ENCODE measurements at regions not wholly inside any gene's neighbourhood (a gene's known extent, or its start where the extent isn't known, plus 50 kb on each side); places are given as distances from the start of the nearest gene placed in this dataset.
A peak's percentile ranks its signal among the peaks of the same experiment; 100 is the strongest.

DNA sequence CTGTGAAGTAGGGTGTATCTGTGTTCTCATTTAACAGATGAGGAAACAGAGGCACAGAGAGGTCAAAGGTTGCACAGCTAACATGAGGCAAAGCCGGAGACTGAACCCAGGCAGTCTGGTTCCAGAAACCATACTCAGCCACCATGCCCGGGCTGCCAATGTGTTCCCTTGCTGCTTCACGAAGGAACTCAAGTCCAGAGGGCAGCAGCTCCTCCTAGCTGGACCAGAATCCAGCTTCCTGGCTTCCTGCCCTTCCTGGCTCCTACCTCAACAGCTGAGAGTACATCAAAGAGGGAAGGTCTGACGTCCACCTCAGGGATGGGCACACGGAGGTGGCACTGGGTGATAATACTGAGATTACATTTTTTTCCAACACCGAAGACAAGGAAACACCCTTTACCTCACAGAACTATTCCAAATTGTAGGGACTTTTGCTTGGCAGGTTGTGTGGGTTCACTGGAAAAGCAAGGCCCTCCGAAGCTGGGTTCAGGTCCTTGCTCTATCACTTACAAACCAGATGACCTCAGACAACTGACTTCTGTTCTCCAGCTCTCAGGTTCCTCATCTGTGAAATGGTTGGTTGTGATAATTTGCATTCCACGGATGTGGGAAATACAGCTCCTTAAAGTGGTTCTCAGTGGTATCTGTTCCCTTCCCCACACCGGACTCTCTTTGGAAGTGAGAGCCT lies 154.1 kb upstream of the ZMIZ1 start:
- no peak for DNase-seq

DNA sequence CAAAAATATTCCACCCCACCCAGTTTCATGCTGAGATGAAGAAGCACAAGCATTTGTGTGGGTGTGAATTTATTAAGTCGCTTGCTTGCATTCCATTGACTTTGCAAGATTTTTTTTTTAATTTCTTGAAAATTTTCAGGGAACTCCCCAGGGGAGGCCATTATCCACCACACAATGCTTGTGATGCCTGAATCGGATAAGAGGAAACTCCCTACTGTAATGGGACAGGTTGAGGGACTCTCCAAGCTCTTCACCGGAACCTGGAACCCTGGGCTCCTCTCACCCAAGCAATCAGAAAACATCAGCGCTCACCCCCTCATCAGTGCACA lies 153.6 kb upstream of the ZMIZ1 start:
- no peak for DNase-seq

DNA sequence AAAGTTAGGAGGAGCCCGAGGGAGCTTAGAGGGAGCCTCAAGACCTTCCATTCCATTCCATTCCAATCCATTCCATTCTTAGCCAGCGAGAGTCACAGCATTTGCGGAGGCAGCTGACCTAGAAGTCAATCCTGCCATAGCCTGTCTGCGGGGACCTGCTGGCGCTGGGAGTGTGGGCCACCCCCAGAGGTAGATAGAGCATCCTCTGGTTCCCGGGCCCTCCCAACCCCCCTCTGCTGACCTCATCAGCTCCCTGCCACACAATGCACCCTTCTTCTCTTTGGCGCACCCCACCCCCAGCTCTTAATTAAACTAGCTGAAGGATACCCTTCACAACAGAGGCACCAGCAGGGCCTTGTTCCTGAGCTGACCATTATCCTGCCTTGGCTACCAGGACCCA lies 152.5 kb upstream of the ZMIZ1 start:
- DNase-seq: no peak

DNA sequence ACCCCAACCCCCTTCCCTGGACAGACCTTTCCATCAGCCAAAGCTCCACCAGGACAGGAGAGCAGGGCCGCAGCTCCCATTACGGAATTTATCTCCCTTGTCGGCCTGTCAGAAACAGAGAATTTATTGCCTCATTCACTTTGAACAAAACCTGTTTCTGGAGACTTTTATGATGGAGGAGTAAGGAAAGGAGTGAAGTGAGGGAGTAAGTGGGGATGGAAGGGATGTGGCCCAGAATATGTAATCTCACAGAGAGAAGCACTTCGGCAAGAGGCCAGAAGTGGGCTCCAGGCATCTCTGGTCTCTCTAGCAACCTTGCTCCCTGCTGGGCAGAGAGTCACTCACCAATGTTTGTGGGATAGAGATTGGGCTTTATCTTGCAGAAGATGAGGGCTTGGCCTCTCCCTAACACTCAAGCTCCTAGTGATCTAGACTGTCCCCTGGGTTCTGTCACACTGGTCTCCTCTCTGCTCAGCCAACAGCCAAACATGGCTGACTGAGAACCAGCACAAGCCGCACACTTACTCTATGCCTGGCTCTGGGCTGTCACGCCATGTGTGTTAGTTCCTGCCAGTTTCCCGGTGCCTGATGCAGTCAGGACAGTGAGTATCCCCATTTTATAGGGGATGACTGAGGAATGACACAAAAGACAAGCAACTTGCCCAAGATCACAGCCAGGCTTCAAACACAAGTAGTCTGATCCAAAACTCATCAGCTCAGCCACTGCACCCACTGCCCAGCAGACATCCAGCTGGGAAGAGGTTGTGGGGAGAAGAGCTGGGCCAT lies 149.4 kb upstream of the ZMIZ1 start:
- no peak for DNase-seq

DNA sequence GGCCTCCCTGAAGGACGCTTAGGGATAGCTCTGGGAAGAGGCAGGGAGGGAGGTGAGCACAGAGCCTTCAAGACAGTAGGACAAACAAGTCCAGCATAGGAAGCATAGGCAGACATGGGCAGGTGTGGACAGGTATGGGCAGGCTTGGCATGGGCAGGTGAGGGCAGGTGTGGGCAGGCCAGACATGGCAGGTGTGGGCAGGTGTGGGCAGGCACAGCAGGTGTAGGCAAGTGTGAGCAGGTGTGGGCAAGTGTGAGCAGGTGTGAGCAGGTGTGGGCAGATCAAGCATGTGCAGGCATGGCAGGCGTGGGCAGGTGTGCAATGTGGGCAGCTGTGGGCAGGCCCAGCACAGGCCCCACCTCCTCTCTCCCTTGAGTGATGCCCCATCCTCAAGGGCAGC lies 148.8 kb upstream of the ZMIZ1 start:
- no peak for DNase-seq

DNA sequence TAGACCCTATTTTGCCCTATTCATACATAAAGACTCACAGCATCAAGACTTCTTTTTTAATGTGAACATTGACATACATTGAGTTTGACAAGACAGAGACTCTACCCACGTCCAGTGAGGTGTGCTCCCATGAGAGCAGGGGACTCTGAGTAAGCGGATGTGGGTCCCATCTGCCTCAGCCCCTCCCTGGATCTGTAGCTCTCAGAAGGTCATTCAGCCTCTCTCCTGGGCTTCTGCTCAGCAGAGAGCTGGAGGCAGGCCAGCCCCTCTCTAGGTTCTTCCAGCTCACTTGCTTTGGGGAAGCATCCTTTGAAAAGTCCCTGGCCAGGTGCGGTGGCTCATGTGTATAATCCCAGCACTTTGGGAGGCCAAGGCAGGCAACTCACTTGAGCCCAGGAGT lies 146.9 kb upstream of the ZMIZ1 start:
- no peak for DNase-seq

DNA sequence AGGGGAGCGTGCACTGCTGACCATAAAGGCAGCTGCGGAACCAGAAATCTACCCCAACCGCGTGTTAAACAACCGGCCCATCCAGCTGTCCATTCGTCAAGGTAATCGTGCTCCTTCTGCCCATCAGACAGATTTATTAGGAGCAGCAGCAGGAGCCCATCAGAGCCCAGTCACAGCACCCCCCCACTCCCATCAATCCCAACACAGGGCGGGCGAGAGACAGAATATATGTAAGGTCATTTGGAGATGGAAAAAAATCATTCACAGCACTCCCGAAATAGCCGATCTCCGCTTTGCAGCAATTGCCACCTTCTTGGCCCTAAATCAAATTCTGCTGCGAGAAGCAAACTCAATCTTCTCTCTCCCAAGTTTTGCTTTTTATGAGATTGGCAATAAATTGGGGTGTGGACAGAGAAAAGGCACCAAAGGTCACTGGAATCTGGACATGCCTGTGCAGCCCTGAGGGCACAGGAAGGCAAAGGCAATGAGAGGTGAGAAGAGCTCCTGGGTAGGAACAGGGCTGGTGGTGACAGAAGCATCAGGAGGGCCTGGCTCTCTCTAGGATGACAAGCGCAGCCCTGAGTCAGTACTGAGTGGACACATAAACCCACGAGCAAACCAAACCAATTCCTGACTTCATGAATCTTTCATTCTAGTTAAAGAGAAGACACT lies 145.0 kb upstream of the ZMIZ1 start:
- no peak for DNase-seq

DNA sequence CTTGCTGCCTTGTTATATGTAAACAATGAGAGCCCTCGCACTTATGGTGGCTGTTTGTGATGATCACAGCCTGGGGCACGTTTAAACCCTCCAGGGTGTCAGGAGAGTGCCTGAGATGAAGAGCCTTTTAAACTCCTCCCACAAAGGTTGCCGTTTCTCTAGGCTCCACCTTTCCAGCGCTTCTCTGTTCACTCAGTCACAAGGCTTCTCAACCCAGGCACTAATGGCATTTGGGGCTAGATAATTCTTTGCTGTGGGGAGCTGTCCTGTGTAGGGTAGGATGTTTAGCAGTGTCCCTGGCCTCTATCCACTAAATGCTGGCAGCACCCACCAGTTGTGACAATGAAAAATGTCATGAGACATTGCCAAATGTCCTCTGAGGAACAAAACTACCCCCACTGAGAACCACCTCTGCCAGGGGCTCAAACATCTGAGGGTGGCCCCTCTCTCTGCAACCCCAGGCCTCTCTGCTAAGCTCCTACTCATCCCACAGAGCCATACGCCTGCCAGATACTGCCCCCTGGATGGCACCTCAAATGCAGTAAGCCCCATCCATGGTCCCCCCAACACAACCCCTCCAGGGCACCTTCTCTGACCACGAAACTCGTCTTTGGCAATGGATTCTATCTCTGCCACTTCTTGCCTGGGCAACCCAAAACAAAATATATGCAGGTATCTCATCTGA lies 144.3 kb upstream of the ZMIZ1 start:
- no peak for DNase-seq

DNA sequence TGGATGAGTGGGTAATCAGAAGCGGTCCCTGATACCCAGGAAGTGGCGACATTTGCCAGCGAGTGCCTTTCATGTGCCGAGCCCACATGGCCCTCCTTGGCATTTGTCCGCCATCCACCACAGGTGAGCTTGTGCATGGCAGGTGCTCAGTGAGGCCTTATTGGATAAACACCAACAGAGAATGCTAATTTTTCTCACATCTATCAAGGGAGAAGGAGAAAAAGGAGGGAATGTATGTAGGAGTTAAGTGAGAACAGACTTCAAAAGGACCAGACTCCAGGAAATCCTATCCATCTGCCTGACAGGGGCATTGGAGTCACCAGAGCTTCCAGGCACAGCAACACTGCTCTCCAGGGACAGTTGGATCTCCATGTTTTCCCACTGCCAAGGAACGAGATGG lies 143.5 kb upstream of the ZMIZ1 start:
- no peak for DNase-seq

DNA sequence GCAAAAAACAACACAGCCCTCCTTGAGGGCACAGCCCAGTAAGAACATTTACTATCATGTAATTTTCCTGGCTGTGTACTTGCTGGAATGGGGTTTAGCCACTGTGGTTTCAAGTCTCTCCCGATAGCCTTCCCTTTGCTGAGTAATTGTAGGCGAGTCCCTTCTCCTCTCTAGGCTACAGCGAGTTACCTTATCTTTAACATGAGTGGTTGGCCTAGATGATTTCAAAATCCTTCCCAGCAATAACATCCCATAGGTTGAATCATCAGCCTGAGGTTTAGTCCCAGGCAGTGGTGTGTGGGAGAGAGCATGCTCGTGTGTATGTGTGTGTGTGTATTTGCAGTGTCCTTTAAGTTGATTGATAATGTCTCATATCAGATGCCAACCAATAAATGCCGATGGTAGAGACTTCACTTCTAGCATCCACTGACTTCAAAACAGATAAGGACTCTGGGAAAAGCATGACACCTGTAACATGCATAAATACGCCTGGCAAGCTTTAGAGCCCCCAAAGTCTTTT lies 142.9 kb upstream of the ZMIZ1 start:
- DNase-seq: no peak

DNA sequence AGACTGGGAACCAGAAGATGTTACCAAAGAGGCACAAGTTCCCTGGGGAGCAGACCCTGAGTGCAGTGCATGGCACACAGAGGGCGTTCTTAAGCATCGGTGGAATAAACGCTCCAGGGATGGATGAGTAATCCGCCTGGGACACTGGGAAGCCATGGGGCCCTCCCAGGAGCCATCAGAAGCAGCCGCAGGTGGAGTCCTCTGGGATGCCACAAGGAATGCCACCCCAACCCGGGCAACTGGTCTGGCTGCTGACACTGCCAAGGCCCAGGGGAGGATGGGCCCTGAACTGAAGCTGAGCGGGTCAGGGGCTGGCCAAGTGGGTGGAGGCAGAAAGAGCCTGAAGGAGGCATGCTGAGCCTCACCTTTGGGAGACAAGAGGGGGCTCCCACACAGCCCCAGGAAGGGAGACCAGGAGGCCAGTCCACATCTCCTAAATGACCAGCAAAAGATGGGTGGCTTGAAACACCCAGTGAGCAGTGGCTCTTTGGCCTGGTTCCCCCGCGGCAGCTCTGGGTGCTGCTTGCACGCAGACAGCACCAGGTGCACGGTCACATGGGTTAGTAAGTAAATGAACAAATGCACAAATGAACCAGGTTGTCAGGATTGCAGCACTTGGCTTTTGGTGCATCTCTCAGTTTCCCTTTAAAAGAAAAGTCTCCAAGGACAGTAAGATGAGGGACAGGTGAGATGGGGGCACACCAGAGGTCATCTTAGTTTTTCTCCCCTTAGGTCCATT lies 141.3 kb upstream of the ZMIZ1 start:
- DNase-seq: no peak

DNA sequence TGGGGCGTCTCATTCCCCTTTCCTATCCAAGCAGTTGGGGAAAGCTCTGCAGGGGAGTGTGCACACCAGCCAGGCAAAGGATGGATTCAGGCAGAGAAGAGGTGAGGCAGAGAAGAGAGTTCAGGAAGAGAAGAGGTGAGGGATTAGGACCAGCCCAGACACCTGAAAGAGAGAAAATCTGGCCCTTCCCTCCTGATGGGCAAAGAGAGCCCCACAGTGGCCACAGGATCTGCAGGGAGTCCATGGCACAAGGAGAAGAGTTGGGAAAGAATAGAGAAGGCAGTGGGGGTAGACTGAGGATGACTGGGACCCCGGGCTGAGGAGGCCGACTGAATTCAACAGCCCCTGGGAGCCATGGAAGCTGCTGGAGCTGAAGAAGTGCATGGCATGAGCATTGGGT lies 140.4 kb upstream of the ZMIZ1 start:
- DNase-seq: no peak

DNA sequence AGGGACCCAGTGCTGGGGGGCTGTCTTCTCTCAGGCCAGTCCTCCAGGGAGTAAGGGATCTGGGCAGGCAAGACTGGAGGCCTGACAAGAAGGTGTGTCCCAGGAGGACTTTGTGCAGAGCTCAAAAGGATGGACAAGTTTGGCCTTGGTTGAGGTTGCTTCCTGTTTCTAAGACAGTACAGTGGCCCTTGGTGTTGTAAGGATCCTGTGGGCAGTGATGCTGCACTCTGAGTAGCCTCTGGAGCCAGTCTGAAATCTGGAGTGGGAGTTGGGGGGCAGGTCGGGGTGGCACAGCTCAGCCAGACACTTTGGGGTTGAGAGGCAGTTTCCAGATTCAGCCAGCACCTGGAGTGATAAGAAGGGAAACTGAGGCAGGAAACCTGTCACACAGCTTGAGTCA lies 139.2 kb upstream of the ZMIZ1 start:
- DNase-seq: no peak

DNA sequence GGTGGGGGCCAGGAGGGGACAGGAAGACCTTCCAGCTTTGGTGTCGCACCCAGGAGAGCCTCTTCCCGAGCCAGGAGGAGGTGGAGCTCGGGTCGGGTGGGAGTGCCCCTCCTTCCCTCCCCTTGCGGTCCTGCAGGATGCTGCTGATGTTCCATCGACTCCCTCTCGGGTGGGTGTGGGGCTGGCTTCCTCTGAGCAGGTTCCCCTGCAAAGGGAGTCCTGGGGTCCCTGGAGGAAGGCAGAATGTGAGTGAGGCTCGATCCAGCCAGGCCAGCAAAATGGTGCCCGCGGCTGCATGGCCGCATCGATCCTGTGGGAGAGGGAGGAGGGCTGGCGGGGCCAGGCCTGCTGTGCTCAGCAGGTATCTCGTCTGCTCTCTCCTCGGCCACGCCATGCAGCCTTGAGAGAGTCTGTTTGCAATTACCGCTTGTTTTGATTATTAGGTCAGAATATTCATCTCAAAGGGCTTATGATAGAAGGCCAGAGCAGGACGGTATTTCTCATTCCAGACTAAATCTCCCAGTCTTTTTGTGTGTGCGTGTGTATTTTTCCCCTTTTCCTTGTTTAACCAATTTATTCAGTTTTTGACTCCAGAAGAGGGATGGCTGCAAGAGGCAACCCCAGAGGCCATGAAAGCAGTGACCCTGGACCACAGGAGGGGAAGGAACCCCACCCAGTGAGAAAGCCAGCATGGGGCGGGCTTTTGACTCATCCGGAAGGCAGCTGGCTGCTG lies 137.3 kb upstream of the ZMIZ1 start:
- DNase-seq: peak; percentile 64

DNA sequence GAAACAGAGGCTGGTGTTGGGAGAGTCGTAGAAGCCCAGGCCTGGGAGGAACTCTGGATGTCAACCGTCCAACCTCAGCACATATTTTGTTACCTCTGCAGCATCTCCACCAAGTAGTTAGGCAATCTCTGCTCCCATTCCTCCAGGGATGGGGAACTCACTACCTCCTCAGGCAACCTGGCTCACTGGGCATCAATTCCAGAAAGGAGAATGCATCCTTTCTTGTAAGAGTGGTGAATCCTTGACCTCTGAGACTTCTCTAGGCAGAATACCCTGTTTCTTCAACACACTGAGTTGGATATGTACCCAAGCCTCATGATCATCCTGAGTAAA lies 136.7 kb upstream of the ZMIZ1 start:
- DNase-seq: no peak

DNA sequence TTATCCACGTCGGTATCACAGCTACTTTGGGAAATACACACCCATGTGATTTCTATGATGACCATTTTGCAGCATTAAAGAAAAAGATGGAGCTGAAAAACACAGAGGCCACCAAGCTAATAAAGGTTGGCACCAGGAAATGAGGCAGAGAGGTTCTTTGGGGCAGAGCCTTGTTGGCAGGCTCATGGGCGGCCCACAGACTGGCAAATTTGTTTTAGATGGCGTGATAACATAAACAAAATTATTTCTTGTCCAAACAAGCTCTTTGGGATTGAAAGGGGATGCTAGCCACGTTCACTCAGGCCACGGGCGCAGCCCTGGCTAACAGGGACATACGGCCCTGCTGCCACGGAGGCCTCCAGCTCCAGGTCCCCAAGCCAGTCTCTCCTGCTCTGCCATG lies 135.9 kb upstream of the ZMIZ1 start:
- no peak for DNase-seq

DNA sequence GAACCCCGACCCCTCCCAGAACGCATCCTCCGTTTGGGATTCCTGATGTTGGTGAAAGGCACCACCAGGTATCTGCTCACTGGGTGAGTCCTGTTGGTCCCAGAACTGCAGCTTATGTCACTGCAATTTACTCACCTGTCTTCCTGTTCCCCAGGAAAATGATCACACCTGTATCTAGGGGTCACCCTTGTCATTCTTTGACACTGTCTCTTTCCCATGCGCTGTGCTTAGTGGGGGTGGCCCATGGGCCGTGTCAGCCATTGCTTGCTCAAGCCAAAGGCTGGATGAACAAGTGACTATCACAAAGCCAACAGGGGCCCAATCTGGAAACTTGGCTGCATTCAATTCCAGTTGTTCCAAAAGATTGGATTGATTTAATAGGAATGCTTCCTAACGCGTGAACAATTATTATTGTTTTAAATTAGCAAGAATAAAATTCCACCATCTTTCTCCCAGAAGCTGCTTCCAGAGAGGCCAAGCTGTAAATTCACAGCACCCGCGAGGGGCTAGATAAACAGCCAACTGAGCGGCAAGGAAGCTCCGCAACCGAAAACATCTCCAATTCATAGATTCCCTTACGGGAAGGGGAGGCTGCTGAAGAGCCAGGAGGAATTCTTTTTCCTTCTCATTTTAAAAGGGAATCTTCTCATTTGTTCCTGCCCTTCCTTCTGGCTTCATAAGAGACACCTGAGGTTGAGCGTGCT lies 134.8 kb upstream of the ZMIZ1 start:
- no peak for DNase-seq

DNA sequence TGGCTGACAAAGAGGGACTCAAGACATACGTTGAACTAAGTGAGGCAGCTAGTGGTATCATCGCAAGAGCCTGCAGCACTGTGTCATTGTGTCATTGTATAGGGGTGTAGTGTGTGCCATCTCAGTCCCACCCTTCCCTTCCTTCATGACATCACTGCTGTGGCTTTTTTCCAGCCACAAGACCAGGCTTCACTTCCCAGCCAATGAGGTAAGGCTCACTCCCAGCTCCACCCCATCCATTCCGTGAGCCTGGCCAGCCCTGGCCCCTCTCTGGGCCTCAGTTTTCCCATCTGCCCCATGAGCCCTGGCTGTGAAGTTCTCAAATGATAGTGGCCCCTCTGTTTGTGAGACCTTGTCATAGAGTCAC lies 134.3 kb upstream of the ZMIZ1 start:
- DNase-seq: peak; percentile 64

DNA sequence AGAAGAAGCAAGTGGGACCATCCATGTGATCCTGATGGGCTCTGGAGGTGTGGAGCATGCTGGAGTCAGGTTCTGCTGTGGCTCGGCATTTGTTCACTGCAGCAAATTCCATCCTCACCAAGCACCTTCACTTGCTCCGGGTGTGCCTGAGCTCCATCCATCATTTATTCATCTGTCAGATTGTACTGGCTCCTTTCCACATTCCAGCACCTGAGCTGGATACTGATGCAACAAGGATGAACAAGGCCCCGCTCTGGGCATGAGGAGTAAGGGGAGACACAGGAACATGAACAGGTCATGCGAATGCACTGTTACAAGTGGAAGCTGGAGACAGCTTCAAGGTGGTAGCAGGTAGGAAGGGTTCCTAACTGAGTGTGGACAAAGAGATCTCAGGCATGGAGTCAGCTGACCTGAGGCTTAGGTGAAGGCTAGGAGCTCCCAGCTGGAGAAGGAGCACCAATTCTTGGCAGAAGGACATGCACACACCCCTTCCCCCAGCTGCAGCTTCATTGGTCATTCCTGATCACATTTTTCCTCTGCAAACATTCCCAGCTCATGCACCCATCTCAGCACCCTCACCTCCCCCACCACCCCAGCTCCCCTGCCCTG lies 133.7 kb upstream of the ZMIZ1 start:
- no peak for DNase-seq

DNA sequence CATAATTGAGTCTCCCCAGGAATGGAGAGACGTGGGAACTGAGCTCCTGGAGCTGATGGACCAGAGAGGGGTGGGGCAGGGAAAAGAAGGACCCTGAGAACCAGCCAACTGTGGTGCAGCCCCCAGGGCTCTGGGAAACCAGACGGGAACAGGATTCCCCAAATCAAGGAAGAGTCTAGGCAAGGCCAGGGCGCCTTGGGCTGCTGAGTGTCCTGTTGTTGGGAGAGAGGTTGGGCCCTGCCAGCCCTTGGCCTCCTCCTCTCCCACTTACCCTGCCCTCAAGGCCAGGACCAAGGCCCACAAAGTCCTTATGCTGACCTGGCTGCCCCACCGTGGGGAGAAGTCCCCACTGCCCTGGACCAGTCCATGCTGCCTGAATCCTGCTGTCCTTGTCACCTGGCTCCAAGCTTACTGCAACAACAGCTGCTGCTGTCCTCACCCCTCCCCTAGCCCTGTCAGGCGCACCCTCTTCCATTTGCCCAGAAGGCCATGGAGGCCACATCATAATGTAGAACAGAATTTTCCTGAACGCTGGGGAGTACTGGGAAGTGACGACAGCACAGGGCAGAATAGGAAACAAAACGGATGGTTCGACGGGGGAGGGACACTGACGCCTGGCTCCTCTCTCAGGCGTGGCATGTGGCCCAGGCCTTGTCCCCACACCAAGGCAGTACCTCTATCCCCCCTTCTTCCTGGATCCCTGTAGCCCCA lies 132.9 kb upstream of the ZMIZ1 start:
- DNase-seq: no peak

All from left hindlimb (tissue), 1 donor.